Motor neuron (in vitro differentiated cells): ENCODE measurements at regions not wholly inside any gene's neighbourhood (a gene's known extent, or its start where the extent isn't known, plus 50 kb on each side); places are given as distances from the start of the nearest gene placed in this dataset.
"Not testable (repeated sequence)": the region's sequence is repeated elsewhere in the genome, so short reads cannot be mapped to it uniquely, and the experiment has no call there.

Experiments
- ATAC-seq, 8 experiments: fragments of 200-7000 bp; cut with Tn5 transposase; replicated peaks in 6 of 8; 2 replicates each; pipeline ENCODE4 v1.8.0; 2021; ENCODE audit warnings: mild to moderate bottlenecking in 8 of 8, moderate library complexity in 8 of 8
- H3K27ac ChIP-seq, 2 donors: fragments of 250-450 bp; sonication (Bioruptor Pico); 2 replicates each; pipeline ENCODE4 v1.9.0; 2021; ENCODE audit warnings: antibody characterized with exemption in 2 of 2, mild to moderate bottlenecking in 2 of 2, moderate library complexity in 1 of 2
- H3K4me1 ChIP-seq, 2 donors: fragments of 250-450 bp; sonication (Bioruptor Pico); replicated peaks in 1 of 2; 2 replicates each; pipeline ENCODE4 v1.6.1; 2021; ENCODE audit warnings: antibody characterized with exemption in 2 of 2, mild to moderate bottlenecking in 2 of 2, moderate library complexity in 1 of 2
- H3K4me3 ChIP-seq, 5 donors: fragments of 250-450 bp; sonication (Bioruptor Pico); 2 replicates each; pipeline ENCODE4 v1.9.0; 2021; ENCODE audit warnings: antibody characterized with exemption in 5 of 5, mild to moderate bottlenecking in 5 of 5, moderate library complexity in 4 of 5
- WGBS, 10 experiments: fragments of 450-650 bp; shearing (Covaris generic); methylation state at CpG; one replicate each; pipeline ENCODE4 v1.0.0; 2022; 5-methylcytosine and 5-hydroxymethylcytosine counted together
- in situ Hi-C, 9 experiments: fragments of 400-800 bp; cut with MboI; loops; one replicate each; pipeline ENCODE4 v1.15.0; 2021; ENCODE audit warnings: low sequenced_read_pairs in 9 of 9, low pct_unique_long_range_greater_than_20kb in 2 of 9; ENCODE audit not compliant: unreplicated experiment in 9 of 9

GRCh38 chr17:70493277-70493874, 324.0 kb downstream of the KCNJ2 start:
- ATAC-seq, result peak in 4 of 8 experiments; percentile 16 to 93 (median 87)
- no peak overlapping the region for H3K27ac ChIP-seq
- no peak overlapping the region for H3K4me3 ChIP-seq
- peaks cover 0 to 4% of the 10 kb centered on the region in 2 donors for H3K4me1 ChIP-seq
- 13 to 88% (median 68%) methylated on average over 1 to 3 of the region's 3 CpGs for WGBS, 10 experiments
- in situ Hi-C loops, result no loop called here

DNA sequence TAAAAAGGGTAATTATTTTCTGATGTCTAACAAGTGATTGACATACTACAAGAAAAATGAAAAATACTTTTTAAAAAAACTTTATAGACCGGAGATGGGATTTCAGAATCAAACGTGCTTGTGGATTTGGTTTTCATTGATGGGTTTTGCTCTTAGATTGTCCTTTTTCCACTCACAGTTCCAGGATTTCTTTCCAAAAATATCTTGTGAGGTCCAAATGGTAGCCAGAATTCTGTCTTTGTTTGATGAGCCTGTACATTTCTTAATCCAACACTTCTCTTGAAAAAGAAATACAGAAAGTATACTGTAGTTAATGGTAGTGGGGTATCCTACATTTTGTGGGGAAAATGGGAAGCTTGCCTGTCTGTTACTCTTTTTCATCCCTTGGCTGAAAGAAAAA, 329.3 kb downstream of the KCNJ2 start:
- H3K4me1 ChIP-seq, result peaks cover 0 to 5% of the 10 kb centered on the region in 2 donors
- ATAC-seq, result no peak
- in situ Hi-C loops, result no loop called here
- no peak overlapping the region for H3K4me3 ChIP-seq
- H3K27ac ChIP-seq, result no peak overlapping the region
- whole genome bisulfite sequencing, 10 experiments, result 0 to 100% (median 83%) methylated on average over 1 to 2 of the region's 2 CpGs

- no peak for ATAC-seq
- H3K27ac ChIP-seq, result no peak overlapping the region
- peaks cover 0 to 2% of the 10 kb centered on the region in 2 donors for H3K4me1 ChIP-seq
- in situ Hi-C loops, result no loop called here
- no peak overlapping the region for H3K4me3 ChIP-seq
- WGBS, 10 experiments, result 0 to 100% (median 75%) methylated on average over 1 to 2 of the region's 2 CpGs; no CpG with 5 or more reads in 1 of the 10 experiments
These were observed 329.9 kb downstream of the KCNJ2 start for GRCh38 chr17:70499067-70499786.

GRCh38 chr17:70503449-70503848, 334.1 kb downstream of the KCNJ2 start:
- Histone ChIP-seq H3K27ac (no peak overlapping the region), H3K4me3 (no peak overlapping the region), H3K4me1 (peaks cover 0 to 2% of the 10 kb centered on the region in 2 donors)
- 20 to 100% (median 89%) methylated on average over 1 to 3 of the region's 3 CpGs for WGBS, 10 experiments
- no peak for ATAC-seq
- in situ Hi-C loops, result no loop called here

DNA sequence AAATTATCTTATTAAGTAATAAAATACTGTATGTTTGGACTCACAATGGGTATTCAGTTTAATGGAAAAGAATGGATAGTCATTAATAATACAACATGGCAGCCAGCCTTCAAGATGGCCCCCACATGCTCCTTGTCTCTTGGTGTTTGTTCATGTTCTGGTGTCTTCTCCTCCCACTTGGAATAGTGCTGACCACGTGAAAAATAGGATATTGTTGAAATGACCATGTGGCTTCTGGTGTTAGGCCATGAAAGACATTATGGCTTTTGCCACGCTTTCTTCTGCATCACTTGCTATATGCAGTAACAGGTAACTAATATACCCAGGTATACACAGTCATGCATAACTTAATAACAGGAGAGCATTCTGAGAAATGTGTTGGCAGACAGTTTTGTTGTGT, 341.0 kb downstream of the KCNJ2 start:
- in situ Hi-C loops, result no loop called here
- 8 to 100% (median 82%) methylated on average over 1 to 2 of the region's 2 CpGs; no CpG with 5 or more reads in 4 of the 10 experiments for WGBS, 10 experiments

GRCh38 chr17:70517816-70518215, 348.5 kb downstream of the KCNJ2 start:
- in situ Hi-C loops, result no loop called here
- H3K4me1 ChIP-seq, result no peaks in the 10 kb centered on the region
- ATAC-seq, result no peak
- H3K4me3 ChIP-seq, result no peak overlapping the region
- H3K27ac ChIP-seq, result no peak overlapping the region

More for the DNA sequence above, 341.0 kb downstream of the KCNJ2 start:
- no peak overlapping the region for H3K4me3 ChIP-seq
- ATAC-seq, result no peak
- H3K27ac ChIP-seq, result no peak overlapping the region
- H3K4me1 ChIP-seq, result no peaks in the 10 kb centered on the region

- in situ Hi-C loops, result no loop called here
- no peak overlapping the region for H3K27ac ChIP-seq
- WGBS, 10 experiments, result 36 to 100% (median 81%) methylated on average over 1 to 3 of the region's 3 CpGs; no CpG with 5 or more reads in 2 of the 10 experiments
- no peak for ATAC-seq
- H3K4me3 ChIP-seq, result no peak overlapping the region
- H3K4me1 ChIP-seq, result no peaks in the 10 kb centered on the region
These were observed 350.0 kb downstream of the KCNJ2 start for GRCh38 chr17:70519300-70519699.

GRCh38 chr17:70520447-70520846, 351.1 kb downstream of the KCNJ2 start:
- in situ Hi-C loops, result no loop called here
- H3K4me1 ChIP-seq, result no peaks in the 10 kb centered on the region
- no peak for ATAC-seq
- no peak overlapping the region for H3K4me3 ChIP-seq
- no peak overlapping the region for H3K27ac ChIP-seq
- WGBS, 10 experiments, result 47 to 98% (median 83%) methylated on average over 2 to 5 of the region's 5 CpGs

GRCh38 chr17:70520956-70521355, 351.6 kb downstream of the KCNJ2 start:
- Histone ChIP-seq H3K4me3 (no peak overlapping the region), H3K4me1 (no peaks in the 10 kb centered on the region), H3K27ac (no peak overlapping the region)
- ATAC-seq, result no peak
- WGBS, 10 experiments, result 50 to 100% (median 90%) methylated on average over 2 to 4 of the region's 4 CpGs; no CpG with 5 or more reads in 2 of the 10 experiments
- in situ Hi-C loops, result no loop called here

DNA sequence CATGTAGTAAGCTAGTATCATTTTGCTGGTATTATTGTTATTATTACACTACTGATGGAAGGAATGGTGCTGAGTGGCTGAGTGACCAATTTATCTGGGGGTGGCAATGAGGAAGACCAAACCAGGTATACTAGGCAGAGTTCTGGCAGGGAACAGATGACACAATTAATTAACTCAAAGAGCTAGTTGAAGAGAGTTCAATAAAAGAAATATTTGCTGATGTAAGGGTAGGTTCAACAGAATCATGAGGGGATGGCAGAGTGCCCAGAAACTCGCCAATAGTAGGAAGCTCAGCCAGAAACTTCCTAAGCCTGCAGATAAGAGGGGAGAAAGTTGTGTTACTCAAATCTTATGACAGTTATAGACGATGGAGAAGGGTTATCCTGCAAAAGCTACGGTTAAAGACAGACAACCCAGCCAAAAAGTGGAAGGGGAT, 352.5 kb downstream of the KCNJ2 start:
- Histone ChIP-seq H3K27ac (no peak overlapping the region), H3K4me3 (no peak overlapping the region), H3K4me1 (no peaks in the 10 kb centered on the region)
- in situ Hi-C loops, result no loop called here
- WGBS, 10 experiments, result 19 to 95% (median 83%) methylated on average over 1 to 3 of the region's 3 CpGs; no CpG with 5 or more reads in 1 of the 10 experiments
- peak in 1 of 8 experiments; percentile 44 for ATAC-seq

DNA sequence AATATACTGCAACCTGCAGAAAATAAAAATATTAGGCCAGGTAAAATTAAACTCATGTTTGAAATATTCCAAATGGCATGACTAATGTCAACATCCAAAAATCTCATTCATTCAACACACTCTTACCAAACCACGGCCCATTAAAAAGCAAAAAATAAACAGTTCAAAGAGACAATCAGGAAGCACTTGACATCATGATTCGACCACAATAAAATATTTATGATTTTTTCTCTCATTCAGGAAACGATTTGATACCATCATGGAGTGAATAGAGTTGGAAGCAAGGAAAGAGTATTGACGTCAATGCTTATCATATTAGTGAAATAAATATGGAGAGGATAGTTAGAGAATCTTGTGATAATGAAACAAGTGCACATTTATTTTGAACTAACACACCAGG, 354.1 kb downstream of the KCNJ2 start:
- no peaks in the 10 kb centered on the region for H3K4me1 ChIP-seq
- WGBS, 10 experiments, result 18 to 100% (median 83%) methylated on average over 3 to 4 of the region's 4 CpGs
- no peak for ATAC-seq
- no peak overlapping the region for H3K4me3 ChIP-seq
- in situ Hi-C loops, result no loop called here
- no peak overlapping the region for H3K27ac ChIP-seq

GRCh38 chr17:70525035-70525434, 355.7 kb downstream of the KCNJ2 start:
- 30 to 100% (median 80%) methylated on average over 1 to 7 of the region's 7 CpGs; no CpG with 5 or more reads in 1 of the 10 experiments for WGBS, 10 experiments
- ATAC-seq, H3K4me1 ChIP-seq, H3K27ac ChIP-seq, H3K4me3 ChIP-seq: not testable (repeated sequence)
- in situ Hi-C loops, result loop anchor here in 1 of 9 experiments (25.0 kb wide), 1 partner anchor 988 kb away; no protein-coding TSS in a partner anchor

- no peak for ATAC-seq
- H3K4me3 ChIP-seq, result no peak overlapping the region
- 60 to 93% (median 84%) methylated on average over 1 to 5 of the region's 5 CpGs; no CpG with 5 or more reads in 2 of the 10 experiments for WGBS, 10 experiments
- H3K27ac ChIP-seq, result no peak overlapping the region
- H3K4me1 ChIP-seq, result no peaks in the 10 kb centered on the region
- in situ Hi-C loops, result loop anchor here in 1 of 9 experiments (25.0 kb wide), 1 partner anchor 989 kb away; no protein-coding TSS in a partner anchor
These were observed 356.6 kb downstream of the KCNJ2 start for GRCh38 chr17:70525961-70526360.
